HG02571 (cell line): ENCODE measurements at regions not wholly inside any gene's neighbourhood (a gene's known extent, or its start where the extent isn't known, plus 50 kb on each side); places are given as distances from the start of the nearest gene placed in this dataset.

Experiments
- ATAC-seq: cut with Tn5 transposase; IDR thresholded peaks from one replicate; pipeline ENCODE4 v1.9.1; 2021; ENCODE audit warnings: mild to moderate bottlenecking, moderate library complexity; ENCODE audit not compliant: unreplicated experiment

- ATAC-seq, result no peak
Measured at GRCh38 chr11:92527467-92527866, 302.8 kb downstream of the FAT3 start.

GRCh38 chr11:92528001-92528400, 303.4 kb downstream of the FAT3 start:
- ATAC-seq, result no peak

GRCh38 chr11:92531065-92531739, 306.6 kb downstream of the FAT3 start:
- no peak for ATAC-seq

GRCh38 chr11:92533657-92534335, 309.2 kb downstream of the FAT3 start:
- ATAC-seq, result no peak

GRCh38 chr11:92536883-92537282, 312.3 kb downstream of the FAT3 start:
- ATAC-seq, result no peak

GRCh38 chr11:92540096-92540495, 315.5 kb downstream of the FAT3 start:
- ATAC-seq, result no peak

GRCh38 chr11:92545906-92546471, 321.4 kb downstream of the FAT3 start:
- no peak for ATAC-seq

GRCh38 chr11:92546603-92547002, 322.0 kb downstream of the FAT3 start:
- no peak for ATAC-seq

GRCh38 chr11:92550411-92550810, 325.8 kb downstream of the FAT3 start:
- ATAC-seq, result no peak

- no peak for ATAC-seq
Measured at GRCh38 chr11:92550871-92551270, 326.3 kb downstream of the FAT3 start.

GRCh38 chr11:92552942-92553341, 328.3 kb downstream of the FAT3 start:
- ATAC-seq, result no peak

- ATAC-seq, result no peak
Measured at GRCh38 chr11:92554688-92555087, 330.1 kb downstream of the FAT3 start.

- no peak for ATAC-seq
Measured at GRCh38 chr11:92556431-92556830, 331.8 kb downstream of the FAT3 start.

- no peak for ATAC-seq
Measured at GRCh38 chr11:92557879-92558278, 333.3 kb downstream of the FAT3 start.

GRCh38 chr11:92558323-92558722, 333.7 kb downstream of the FAT3 start:
- ATAC-seq, result no peak

GRCh38 chr11:92569726-92570125, 345.1 kb downstream of the FAT3 start:
- no peak for ATAC-seq

GRCh38 chr11:92572559-92572958, 347.9 kb downstream of the FAT3 start:
- no peak for ATAC-seq

- no peak for ATAC-seq
Measured at GRCh38 chr11:92576315-92576714, 351.7 kb downstream of the FAT3 start.

GRCh38 chr11:92580908-92581307, 356.3 kb downstream of the FAT3 start:
- ATAC-seq, result no peak

GRCh38 chr11:92588393-92588792, 363.8 kb downstream of the FAT3 start:
- ATAC-seq, result no peak

GRCh38 chr11:92589512-92589911, 364.9 kb downstream of the FAT3 start:
- ATAC-seq, result no peak

GRCh38 chr11:92591521-92591920, 366.9 kb downstream of the FAT3 start:
- ATAC-seq, result no peak
